Testis (tissue), 2 donors: ENCODE measurements at regions not wholly inside any gene's neighbourhood (a gene's known extent, or its start where the extent isn't known, plus 50 kb on each side); places are given as distances from the start of the nearest gene placed in this dataset.

Experiments
- DNase-seq: peaks from one replicate; pipeline ENCODE4 v3.0.0-alpha.2; 2019
- H3K27ac ChIP-seq, 2 donors: fragments of 200-600 bp; sonication (generic); one replicate each; pipeline ENCODE4 v1.5.1; 2019
- H3K27me3 ChIP-seq: fragments of 200-600 bp; sonication (generic); one replicate; pipeline ENCODE4 v1.5.1; 2019
- H3K36me3 ChIP-seq: fragments of 200-600 bp; sonication (generic); one replicate; pipeline ENCODE4 v1.5.1; 2017; ENCODE audit warnings: low read depth; ENCODE audit errors: missing control alignments
- H3K4me1 ChIP-seq: fragments of 200-600 bp; sonication (generic); one replicate; pipeline ENCODE4 v1.5.1; 2019
- H3K4me3 ChIP-seq, 2 donors: fragments of 200-600 bp; sonication (generic); one replicate each; pipeline ENCODE4 v1.5.1; 2017 to 2019
- H3K9me3 ChIP-seq: fragments of 200-600 bp; sonication (generic); one replicate; pipeline ENCODE4 v1.5.1; 2017
- CTCF ChIP-seq, 3 experiments: fragments of 450-650 bp in 2 of 3; fragments of 200-600 bp in 1 of 3; sonication (generic) in 1 of 3; IDR thresholded peaks; one replicate each; pipeline ENCODE4 v1.5.1; 2016 to 2019; ENCODE audit warnings: antibody characterized with exemption in 3 of 3, mild to moderate bottlenecking in 2 of 3, moderate library complexity in 1 of 3
- POLR2A ChIP-seq: fragments of 450-650 bp; IDR thresholded peaks from one replicate; pipeline ENCODE4 v1.6.1; 2017; ENCODE audit warnings: antibody characterized with exemption, mild to moderate bottlenecking, moderate library complexity
- WGBS, 2 donors: methylation state at CpG; one replicate each; pipeline ENCODE4 v1.1.5; 2018; 5-methylcytosine and 5-hydroxymethylcytosine counted together
- intact Hi-C: fragments of 100-400 bp; cut with DNase I; formaldehyde crosslinking; loops from one replicate; pipeline ENCODE4 v1.15.1; 2023; ENCODE audit warnings: low total_unique reads

GRCh38 chr4:186882293-186882692, 158.6 kb upstream of the FAT1 start:
- intact Hi-C loops, result no loop called here
- H3K27me3 ChIP-seq, result no peaks in the 10 kb centered on the region
- H3K27ac ChIP-seq, result no peak overlapping the region
- H3K36me3 ChIP-seq, result no peaks in the 10 kb centered on the region
- 46 to 53% methylated on average over 1 of the region's 1 CpG for WGBS, 2 donors
- no peak overlapping the region for H3K4me3 ChIP-seq
- H3K9me3 ChIP-seq, result no peaks in the 10 kb centered on the region
- no peaks in the 10 kb centered on the region for H3K4me1 ChIP-seq
- DNase-seq, result no peak
- TF ChIP-seq POLR2A (no peak), CTCF (IDR thresholded peaks at IDR 0.05) (no peak)

GRCh38 chr4:186885289-186885688, 161.6 kb upstream of the FAT1 start:
- WGBS, 2 donors, result 67 to 78% methylated on average over 6 of the region's 6 CpGs
- TF ChIP-seq CTCF (IDR thresholded peaks at IDR 0.05), result no peak
- no peak for TF ChIP-seq POLR2A
- Histone ChIP-seq H3K36me3 (no peaks in the 10 kb centered on the region), H3K4me1 (no peaks in the 10 kb centered on the region), H3K27me3 (no peaks in the 10 kb centered on the region), H3K9me3 (no peaks in the 10 kb centered on the region), H3K27ac (no peak overlapping the region), H3K4me3 (no peak overlapping the region)
- DNase-seq, result no peak
- intact Hi-C loops, result no loop called here

DNA sequence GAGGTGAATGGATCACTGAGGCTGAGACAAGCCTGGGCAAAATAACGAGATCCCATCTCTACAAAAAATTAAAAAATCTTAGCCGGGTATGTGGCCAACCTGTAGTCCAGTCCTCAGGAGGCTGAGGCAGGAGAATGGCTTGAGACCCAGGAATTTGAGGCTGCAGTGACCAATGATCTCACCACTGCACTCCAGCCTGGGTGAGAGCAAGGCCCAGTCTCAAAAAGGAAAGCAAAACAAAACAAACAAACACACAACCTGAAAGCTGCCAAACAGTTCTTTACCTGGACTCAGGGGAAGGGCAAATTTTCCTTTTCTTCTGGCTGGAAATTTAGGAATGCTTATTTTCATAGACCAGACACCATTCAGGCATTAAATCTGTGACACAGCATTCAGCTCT, 163.1 kb upstream of the FAT1 start:
- no peaks in the 10 kb centered on the region for H3K9me3 ChIP-seq

GRCh38 chr4:186887291-186887700, 163.6 kb upstream of the FAT1 start:
- no peaks in the 10 kb centered on the region for H3K4me1 ChIP-seq
- no peak overlapping the region for H3K4me3 ChIP-seq
- H3K36me3 ChIP-seq, result no peaks in the 10 kb centered on the region
- no peaks in the 10 kb centered on the region for H3K9me3 ChIP-seq
- intact Hi-C loops, result no loop called here
- 59 to 72% methylated on average over 6 of the region's 6 CpGs for WGBS, 2 donors
- DNase-seq, result no peak
- TF ChIP-seq CTCF (IDR thresholded peaks at IDR 0.05), result no peak
- TF ChIP-seq POLR2A, result no peak
- H3K27ac ChIP-seq, result no peak overlapping the region
- H3K27me3 ChIP-seq, result no peaks in the 10 kb centered on the region

More for the DNA sequence above, 163.1 kb upstream of the FAT1 start:
- DNase-seq, result no peak
- no peak overlapping the region for H3K27ac ChIP-seq
- no peaks in the 10 kb centered on the region for H3K4me1 ChIP-seq
- H3K36me3 ChIP-seq, result no peaks in the 10 kb centered on the region
- no peak overlapping the region for H3K4me3 ChIP-seq
- no peaks in the 10 kb centered on the region for H3K27me3 ChIP-seq
- WGBS, 2 donors, result 90 to 93% methylated on average over 2 of the region's 2 CpGs
- intact Hi-C loops, result no loop called here
- TF ChIP-seq POLR2A (no peak), CTCF (IDR thresholded peaks at IDR 0.05) (no peak)

- no peaks in the 10 kb centered on the region for H3K9me3 ChIP-seq
- H3K36me3 ChIP-seq, result no peaks in the 10 kb centered on the region
- DNase-seq, result no peak
- WGBS, 2 donors, result 72 to 74% methylated on average over 6 of the region's 6 CpGs
- intact Hi-C loops, result no loop called here
- no peaks in the 10 kb centered on the region for H3K4me1 ChIP-seq
- TF ChIP-seq CTCF (IDR thresholded peaks at IDR 0.05) (no peak), POLR2A (no peak)
- H3K27me3 ChIP-seq, result no peaks in the 10 kb centered on the region
- no peak overlapping the region for H3K27ac ChIP-seq
- H3K4me3 ChIP-seq, result no peak overlapping the region
Measured at GRCh38 chr4:186887752-186888151, 164.1 kb upstream of the FAT1 start.
